ENCODE measurements at regions not wholly inside any gene's neighbourhood (a gene's known extent, or its start where the extent isn't known, plus 50 kb on each side); places are given as distances from the start of the nearest gene placed in this dataset.
"Not testable (repeated sequence)": the region's sequence is repeated elsewhere in the genome, so short reads cannot be mapped to it uniquely, and the experiment has no call there.

DNA sequence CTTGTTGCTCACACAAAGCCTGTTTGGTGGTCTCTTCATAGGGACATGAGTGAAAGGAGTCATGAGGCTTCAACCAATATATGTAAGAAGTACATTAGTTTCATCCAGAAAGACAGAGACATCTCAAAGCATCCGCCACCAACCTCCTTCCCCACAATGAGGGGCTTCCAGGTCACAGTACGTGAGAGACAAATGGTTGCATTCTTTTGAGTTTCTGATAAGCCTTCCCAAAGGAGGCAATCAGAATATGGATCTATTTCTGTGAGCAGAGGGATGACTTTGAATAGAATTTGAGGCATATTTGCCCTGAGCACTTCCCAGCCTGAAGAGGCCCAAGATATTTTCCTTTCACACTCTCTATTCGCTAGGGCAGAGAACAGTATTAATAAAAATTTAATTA is 931.1 kb downstream of the FAM181B start:
- intact Hi-C loops (cut with DNase I; ENCODE audit: low total_unique reads) (no loop called here), in situ Hi-C loops (cut with MboI; ENCODE audit: low sequenced_read_pairs in 4 of 4) (no loop called here)
- Histone ChIP-seq H3K27ac (no peak overlapping the region), H3K9me3 (no peaks in the 10 kb centered on the region), H3K4me3 (no peak overlapping the region), H3K27me3 (no peaks in the 10 kb centered on the region), H3K36me3 (no peaks in the 10 kb centered on the region), H3K4me1 (no peaks in the 10 kb centered on the region)
- no peak for ATAC-seq
- no peak for DNase-seq
- TF ChIP-seq, protein P1, sequence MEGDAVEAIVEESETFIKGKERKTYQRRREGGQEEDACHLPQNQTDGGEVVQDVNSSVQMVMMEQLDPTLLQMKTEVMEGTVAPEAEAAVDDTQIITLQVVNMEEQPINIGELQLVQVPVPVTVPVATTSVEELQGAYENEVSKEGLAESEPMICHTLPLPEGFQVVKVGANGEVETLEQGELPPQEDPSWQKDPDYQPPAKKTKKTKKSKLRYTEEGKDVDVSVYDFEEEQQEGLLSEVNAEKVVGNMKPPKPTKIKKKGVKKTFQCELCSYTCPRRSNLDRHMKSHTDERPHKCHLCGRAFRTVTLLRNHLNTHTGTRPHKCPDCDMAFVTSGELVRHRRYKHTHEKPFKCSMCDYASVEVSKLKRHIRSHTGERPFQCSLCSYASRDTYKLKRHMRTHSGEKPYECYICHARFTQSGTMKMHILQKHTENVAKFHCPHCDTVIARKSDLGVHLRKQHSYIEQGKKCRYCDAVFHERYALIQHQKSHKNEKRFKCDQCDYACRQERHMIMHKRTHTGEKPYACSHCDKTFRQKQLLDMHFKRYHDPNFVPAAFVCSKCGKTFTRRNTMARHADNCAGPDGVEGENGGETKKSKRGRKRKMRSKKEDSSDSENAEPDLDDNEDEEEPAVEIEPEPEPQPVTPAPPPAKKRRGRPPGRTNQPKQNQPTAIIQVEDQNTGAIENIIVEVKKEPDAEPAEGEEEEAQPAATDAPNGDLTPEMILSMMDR (IDR thresholded peaks at IDR 0.05 in 4 of 5, conservative IDR thresholded peaks at IDR 0.05 in 1 of 5) = no peak
- TF ChIP-seq POLR2A (IDR thresholded peaks at IDR 0.05) = no peak

DNA sequence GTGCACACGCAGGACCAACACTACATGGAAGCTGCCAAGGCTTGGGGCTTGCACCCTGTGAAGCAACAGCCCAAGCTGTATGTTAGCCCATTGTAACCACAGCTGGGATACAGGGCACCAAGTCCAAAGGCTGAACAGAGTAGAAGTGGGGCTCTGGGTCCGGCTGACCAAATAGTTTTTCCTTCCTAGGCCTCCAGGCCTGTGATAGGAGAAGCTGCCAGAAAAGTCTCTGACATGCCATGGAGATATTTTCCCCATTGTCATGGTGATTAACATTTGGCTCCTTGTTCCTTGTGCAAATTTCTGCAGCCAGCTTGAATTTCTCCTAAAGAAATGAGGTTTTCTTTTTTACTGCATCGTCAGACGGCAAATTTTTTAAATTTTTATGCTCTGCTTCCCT is 941.2 kb downstream of the FAM181B start:
- Histone ChIP-seq H3K4me3 (no peak overlapping the region), H3K27ac (no peak overlapping the region), H3K4me1 (no peaks in the 10 kb centered on the region), H3K36me3 (no peaks in the 10 kb centered on the region), H3K27me3 (no peaks in the 10 kb centered on the region), H3K9me3 (no peaks in the 10 kb centered on the region)
- intact Hi-C loops (cut with DNase I; ENCODE audit: low total_unique reads) (no loop called here), in situ Hi-C loops (cut with MboI; ENCODE audit: low sequenced_read_pairs in 4 of 4) (no loop called here)
- DNase-seq (no peak), ATAC-seq (no peak)
- no peak for TF ChIP-seq POLR2A (IDR thresholded peaks at IDR 0.05)
- TF ChIP-seq, protein P1 (IDR thresholded peaks at IDR 0.05 in 4 of 5, conservative IDR thresholded peaks at IDR 0.05 in 1 of 5) = no peak

DNA sequence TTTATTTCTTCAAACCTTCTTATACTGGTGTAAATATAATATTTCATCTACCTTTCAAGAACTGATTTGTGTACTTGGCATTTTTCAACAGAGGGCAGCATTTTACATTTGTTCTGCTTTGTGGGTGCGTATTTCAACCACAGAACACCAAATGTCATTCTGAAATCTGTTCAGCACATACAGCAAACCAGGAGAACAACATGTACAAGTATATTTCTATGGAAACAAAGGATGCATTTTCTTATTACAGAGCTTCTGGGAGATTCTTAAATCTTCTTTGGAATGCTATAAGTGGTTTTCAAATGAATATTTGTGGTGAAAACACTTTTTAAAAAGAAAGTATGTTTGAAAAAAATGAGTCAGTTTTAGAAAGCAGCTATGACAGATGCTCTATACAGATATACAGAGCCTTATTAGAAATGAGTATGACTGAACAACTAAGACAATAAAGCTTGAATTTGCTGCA is 946.0 kb downstream of the FAM181B start:
- intact Hi-C loops (cut with DNase I; ENCODE audit: low total_unique reads) = no loop called here
- H3K4me3 ChIP-seq = no peak overlapping the region
- TF ChIP-seq POLR2A (IDR thresholded peaks at IDR 0.05) = no peak
- TF ChIP-seq, protein P1 (IDR thresholded peaks at IDR 0.05 in 4 of 5, conservative IDR thresholded peaks at IDR 0.05 in 1 of 5) = no peak

DNA sequence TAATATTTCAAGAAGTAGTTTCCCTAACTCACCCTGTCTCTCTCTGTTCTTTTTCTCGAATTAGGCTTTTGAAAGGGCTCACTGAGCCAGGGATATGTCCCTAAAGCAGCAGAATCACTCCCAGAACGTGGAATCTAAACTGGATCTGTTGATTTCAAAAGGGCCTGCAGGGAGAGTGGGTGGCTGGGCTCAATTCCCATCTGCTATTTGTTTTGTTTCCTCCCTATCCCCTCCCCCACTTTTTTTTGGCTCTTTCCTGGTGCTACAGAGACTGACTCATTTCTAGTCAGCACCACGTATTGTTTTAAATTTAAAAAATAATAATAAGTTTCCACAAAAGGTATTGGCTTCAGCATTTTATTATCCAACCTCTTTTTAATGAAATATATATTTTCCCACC is 961.5 kb downstream of the FAM181B start:
- in situ Hi-C loops (cut with MboI; ENCODE audit: low sequenced_read_pairs in 4 of 4) (no loop called here), intact Hi-C loops (cut with DNase I; ENCODE audit: low total_unique reads) (no loop called here)
- H3K36me3 ChIP-seq = no peaks in the 10 kb centered on the region
- no peaks in the 10 kb centered on the region for H3K4me1 ChIP-seq
- TF ChIP-seq, protein P1 (IDR thresholded peaks at IDR 0.05 in 4 of 5, conservative IDR thresholded peaks at IDR 0.05 in 1 of 5) = no peak
- no peak for TF ChIP-seq POLR2A (IDR thresholded peaks at IDR 0.05)
- no peaks in the 10 kb centered on the region for H3K9me3 ChIP-seq
- H3K27me3 ChIP-seq = no peaks in the 10 kb centered on the region
- no peak overlapping the region for H3K27ac ChIP-seq
- DNase-seq (no peak), ATAC-seq (no peak)
- no peak overlapping the region for H3K4me3 ChIP-seq

More for the DNA sequence above, 946.0 kb downstream of the FAM181B start:
- Histone ChIP-seq H3K4me1 (no peaks in the 10 kb centered on the region), H3K9me3 (no peaks in the 10 kb centered on the region), H3K36me3 (no peaks in the 10 kb centered on the region), H3K27me3 (no peaks in the 10 kb centered on the region), H3K27ac (no peak overlapping the region)
- in situ Hi-C loops (cut with MboI; ENCODE audit: low sequenced_read_pairs in 4 of 4) = no loop called here
- ATAC-seq (no peak), DNase-seq (no peak)

DNA sequence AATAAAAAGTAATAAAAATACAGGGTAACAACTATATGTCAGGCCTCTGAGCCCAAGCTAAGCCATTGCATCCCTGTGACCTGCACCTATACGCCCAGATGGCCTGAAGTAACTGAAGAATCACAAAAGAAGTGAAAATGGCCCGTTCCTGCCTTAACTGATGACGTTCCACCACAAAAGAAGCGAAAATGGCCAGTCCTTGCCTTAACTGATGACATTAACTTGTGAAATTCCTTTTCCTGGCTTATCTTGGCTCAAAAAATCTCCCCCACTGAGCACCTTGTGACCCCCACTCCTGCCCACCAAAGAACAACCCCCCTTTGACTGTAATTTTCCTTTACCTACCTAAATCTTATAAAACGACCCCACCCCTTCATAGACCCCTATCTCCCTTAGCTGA is 963.8 kb downstream of the FAM181B start:
- intact Hi-C loops (cut with DNase I; ENCODE audit: low total_unique reads); H3K4me3 ChIP-seq; ATAC-seq: not testable (repeated sequence)

More for the DNA sequence above, 963.8 kb downstream of the FAM181B start:
- H3K36me3 ChIP-seq; H3K27ac ChIP-seq; H3K27me3 ChIP-seq; H3K4me1 ChIP-seq; DNase-seq; in situ Hi-C loops (cut with MboI; ENCODE audit: low sequenced_read_pairs in 4 of 4); H3K9me3 ChIP-seq: not testable (repeated sequence)

All from gastrocnemius medialis (tissue), 4 donors.